GM12873 (cell line): ENCODE measurements at regions not wholly inside any gene's neighbourhood (a gene's known extent, or its start where the extent isn't known, plus 50 kb on each side); places are given as distances from the start of the nearest gene placed in this dataset.

Experiments
- CTCF ChIP-seq: IDR thresholded peaks from 2 replicates; pipeline ENCODE4 v1.5.1; 2012; ENCODE audit warnings: low read depth, mild to moderate bottlenecking, moderate library complexity, low read length, control low read depth; ENCODE audit not compliant: insufficient read depth; ENCODE audit errors: missing control alignments

- no peak for TF ChIP-seq CTCF
Observed at GRCh38 chr15:72923289-72923688, 129.0 kb upstream of the NEO1 start.

GRCh38 chr15:72920551-72920950 lies 131.7 kb upstream of the NEO1 start:
- TF ChIP-seq CTCF: no peak

DNA sequence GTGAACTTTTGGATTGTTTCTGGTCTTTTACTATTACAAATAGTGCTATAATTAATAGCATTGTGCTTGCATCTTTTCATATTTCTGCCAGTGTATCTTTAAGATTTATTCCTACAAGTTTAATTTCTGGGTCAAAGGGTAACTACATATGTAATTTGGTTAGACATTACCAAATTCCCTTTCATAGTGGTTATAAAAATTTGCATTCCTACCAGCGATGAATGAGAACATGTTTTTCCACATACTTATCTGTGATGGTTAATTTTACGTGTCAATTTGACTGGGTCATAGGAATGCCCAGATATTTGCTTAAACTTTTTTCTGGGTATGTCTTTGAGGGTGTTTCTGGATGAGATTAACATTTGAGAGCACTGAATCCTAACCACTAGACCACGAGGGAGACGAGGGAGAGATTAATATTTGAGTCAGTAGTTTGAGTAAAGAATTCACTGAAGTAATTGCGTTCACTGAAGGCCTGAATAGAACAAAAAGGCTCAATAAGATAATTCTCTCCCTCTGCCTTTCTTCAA lies 132.3 kb upstream of the NEO1 start:
- no peak for TF ChIP-seq CTCF

- TF ChIP-seq CTCF: no peak
Observed at GRCh38 chr15:72916897-72917296, 133.3 kb upstream of the ADPGK start.

DNA sequence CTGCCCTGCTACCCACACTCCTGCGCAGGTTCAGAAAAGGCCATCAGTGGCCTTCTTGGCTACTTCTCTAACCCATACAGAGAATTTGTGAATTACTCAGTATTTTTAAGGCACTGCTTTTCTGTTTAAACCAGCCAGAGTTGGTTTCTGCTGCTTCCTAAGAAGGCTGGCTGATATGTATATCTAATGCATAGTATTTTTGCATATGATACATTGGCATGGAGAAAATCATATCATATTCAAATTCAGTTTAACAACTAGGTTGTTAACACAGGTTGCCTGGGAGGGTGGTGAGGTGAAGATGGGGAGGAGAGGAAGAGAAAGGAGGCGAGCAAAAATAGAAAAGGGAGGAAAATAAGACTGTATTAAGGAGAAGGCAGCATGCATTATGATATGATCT lies 132.8 kb upstream of the ADPGK start:
- TF ChIP-seq CTCF: no peak

DNA sequence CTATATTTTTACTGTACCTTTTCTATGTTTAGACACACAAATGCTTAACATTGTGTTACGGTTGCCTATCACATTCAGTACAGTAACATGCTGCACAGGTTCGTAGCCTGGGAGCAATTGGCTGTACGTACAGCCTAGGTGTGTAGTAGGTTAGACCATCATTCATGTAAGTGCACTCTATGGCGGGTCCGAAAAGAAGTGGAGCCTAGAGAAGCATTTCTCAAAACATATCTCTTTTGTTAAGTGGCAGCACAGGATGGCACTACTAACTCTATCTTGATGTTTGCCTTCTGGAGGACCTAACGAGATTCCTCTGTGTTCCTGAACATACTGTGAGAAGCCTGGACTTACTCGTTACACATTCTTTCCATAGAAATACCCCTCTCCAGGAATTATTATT lies 132.3 kb upstream of the ADPGK start:
- no peak for TF ChIP-seq CTCF

GRCh38 chr15:72912996-72913395 lies 129.4 kb upstream of the ADPGK start:
- TF ChIP-seq CTCF: no peak

GRCh38 chr15:72912121-72912520 lies 128.6 kb upstream of the ADPGK start:
- no peak for TF ChIP-seq CTCF
